ENCODE measurements at regions not wholly inside any gene's neighbourhood (a gene's known extent, or its start where the extent isn't known, plus 50 kb on each side); places are given as distances from the start of the nearest gene placed in this dataset.

- no peak overlapping the region for H3K9ac ChIP-seq (ENCODE audit: control insufficient read depth, insufficient read depth, low read length)
- in situ Hi-C loops (cut with MboI) (no loop called here), intact Hi-C loops (cut with micrococcal nuclease; ENCODE audit: unreplicated experiment) (no loop called here)
- no TSS peak for BruUV-seq (replicated peaks)
- no peak overlapping the region for H3K4me2 ChIP-seq (ENCODE audit: control insufficient read depth, insufficient read depth)
- H3K4me1 ChIP-seq (ENCODE audit: control insufficient read depth, insufficient read depth, low read length), result peaks cover 4% of the 10 kb centered on the region
- CTCF ChIA-PET, result no interaction called here
- H3K27me3 ChIP-seq (replicated peaks in 1 of 2; ENCODE audit: control insufficient read depth in 2 of 2, insufficient read depth in 2 of 2, low read length in 1 of 2), result no peaks in the 10 kb centered on the region
- 22% methylated on average over 4 of the region's 4 CpGs for WGBS (ENCODE audit: insufficient coverage, insufficient replicate concordance, low lambda C conversion rate, missing lambda C conversion rate)
- DNase-seq (ENCODE audit: low read depth, low spot score) (no peak), FAIRE-seq (peak; percentile 47), ATAC-seq (no peak)
- H3K36me3 ChIP-seq (ENCODE audit: control insufficient read depth in 2 of 2, insufficient read depth in 2 of 2, low read length in 1 of 2), result no peaks in the 10 kb centered on the region
- H3K79me2 ChIP-seq (ENCODE audit: control insufficient read depth, insufficient read depth, low read length), result no peaks in the 10 kb centered on the region
- peaks cover 2% of the 10 kb centered on the region; the same call in 2 of the 3 replicates for H3K9me3 ChIP-seq (replicated peaks; ENCODE audit: control insufficient read depth, insufficient read depth, low read length)
- H3K4me3 ChIP-seq, result no peak overlapping the region
- no peak overlapping the region for H2AFZ ChIP-seq (ENCODE audit: control insufficient read depth, low read depth, low read length)
- no peak overlapping the region for H3K27ac ChIP-seq (ENCODE audit: control insufficient read depth, insufficient read depth)
- H4K20me1 ChIP-seq (ENCODE audit: control insufficient read depth, insufficient read depth), result no peaks in the 10 kb centered on the region
- SMC1A ChIA-PET (ENCODE audit: uncharacterized antibody, unreplicated experiment), result no interaction called here
- TF ChIP-seq SREBF2 (IDR thresholded peaks at IDR 0.05; ENCODE audit: low read length), result no peak
- no peak for TF ChIP-seq SMAD5 (IDR thresholded peaks at IDR 0.05; ENCODE audit: low read depth)
- no peak for TF ChIP-seq YBX1 (IDR thresholded peaks at IDR 0.05)
- TF ChIP-seq PKNOX1 (IDR thresholded peaks at IDR 0.05), result no peak
- no peak for TF ChIP-seq ZZZ3 (IDR thresholded peaks at IDR 0.05; ENCODE audit: control insufficient read depth, insufficient read length, low read depth)
- TF ChIP-seq KLF5 (IDR thresholded peaks at IDR 0.05; ENCODE audit: partially characterized antibody), result no peak
- no peak for TF ChIP-seq CHD1 (IDR thresholded peaks at IDR 0.05; ENCODE audit: low read depth, low read length)
- no peak for TF ChIP-seq IRF3 (IDR thresholded peaks at IDR 0.05)
- TF ChIP-seq CBFB (IDR thresholded peaks at IDR 0.05; ENCODE audit: low read depth), result no peak
- TF ChIP-seq BHLHE40 (IDR thresholded peaks at IDR 0.05; ENCODE audit: borderline replicate concordance in 1 of 2, low read depth in 2 of 2, low read length in 1 of 2), result no peak
- TF ChIP-seq CBX5 (IDR thresholded peaks at IDR 0.05; ENCODE audit: low read depth), result no peak
- no peak for TF ChIP-seq ATF2 (IDR thresholded peaks at IDR 0.05; ENCODE audit: low read length)
- TF ChIP-seq USF1 (IDR thresholded peaks at IDR 0.05; ENCODE audit: borderline replicate concordance, extremely low read length, insufficient read depth, low read depth, low read length), result no peak
- no peak for TF ChIP-seq NR2F1 (conservative IDR thresholded peaks at IDR 0.05)
- TF ChIP-seq, protein P1, sequence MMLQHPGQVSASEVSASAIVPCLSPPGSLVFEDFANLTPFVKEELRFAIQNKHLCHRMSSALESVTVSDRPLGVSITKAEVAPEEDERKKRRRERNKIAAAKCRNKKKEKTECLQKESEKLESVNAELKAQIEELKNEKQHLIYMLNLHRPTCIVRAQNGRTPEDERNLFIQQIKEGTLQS (IDR thresholded peaks at IDR 0.05; ENCODE audit: borderline replicate concordance, extremely low read depth, low read depth, low read length), result no peak
- no peak for TF ChIP-seq MTA2 (IDR thresholded peaks at IDR 0.05; ENCODE audit: low read depth)
- RAD21 ChIA-PET (ENCODE audit: unreplicated experiment), result no interaction called here
- POLR2A ChIA-PET, result no interaction called here
Observed at GRCh38 chr5:74974451-74975091, 77.8 kb downstream of the GCNT4 start.
